Adrenal gland (tissue), 9 donors: ENCODE measurements at regions not wholly inside any gene's neighbourhood (a gene's known extent, or its start where the extent isn't known, plus 50 kb on each side); places are given as distances from the start of the nearest gene placed in this dataset.

ENCODE experiments used
- DNase-seq, 7 donors: peaks; one replicate each; pipeline ENCODE4 v3.0.0-alpha.2; 2019 to 2020
- H3K27ac ChIP-seq, 5 donors: fragments of 200-600 bp; sonication (generic) in 4 of 5; 1 replicate in 3 of 5; 2 replicates in 2 of 5; pipeline versions ENCODE4 v1.5.1 to v1.8.0; 2016 to 2020; ENCODE audit warnings: mild to moderate bottlenecking in 1 of 5
- H3K27me3 ChIP-seq: fragments of 200-600 bp; 2 replicates; pipeline ENCODE4 v1.8.0; 2021
- H3K36me3 ChIP-seq, 2 donors: fragments of 200-600 bp; replicated peaks in 1 of 2; 1 replicate in 1 of 2; 2 replicates in 1 of 2; pipeline versions ENCODE4 v1.5.1 to v1.8.0; 2018 to 2022
- H3K4me1 ChIP-seq, 2 donors: fragments of 200-600 bp; replicated peaks in 1 of 2; 1 replicate in 1 of 2; 2 replicates in 1 of 2; pipeline versions ENCODE4 v1.5.1 to v1.8.0; 2018 to 2021
- H3K4me3 ChIP-seq, 4 donors: fragments of 200-600 bp; sonication (generic) in 3 of 4; one replicate each; pipeline ENCODE4 v1.5.1; 2016 to 2018
- H3K9me3 ChIP-seq, 3 donors: fragments of 200-600 bp; sonication (generic) in 1 of 3; replicated peaks in 1 of 3; 1 replicate in 2 of 3; 2 replicates in 1 of 3; pipeline versions ENCODE4 v1.5.1 to v1.8.0; 2016 to 2021
- POLR2A ChIP-seq, 2 donors: fragments of 450-650 bp; IDR thresholded peaks; one replicate each; pipeline ENCODE4 v1.6.1; 2017; ENCODE audit warnings: antibody characterized with exemption in 2 of 2, mild to moderate bottlenecking in 2 of 2, moderate library complexity in 1 of 2
- WGBS, 4 donors: extraction: QIAGEN DNeasy Blood & Tissue Kit in 2 of 4; methylation state at CpG; one replicate each; pipeline versions ENCODE4 v1.1.5 to v1.1.7; 2013 to 2017; 5-methylcytosine and 5-hydroxymethylcytosine counted together
- intact Hi-C, 2 donors: fragments of 100-400 bp; cut with DNase I; formaldehyde crosslinking; loops; one replicate each; pipeline versions ENCODE4 v1.14.1 to v1.15.0; 2022 to 2023
- TF ChIP-seq, protein P1 (sequence below), 6 experiments: fragments of 450-650 bp in 4 of 6; fragments of 200-600 bp in 2 of 6; sonication (generic) in 1 of 6; IDR thresholded peaks; 1 replicate in 5 of 6; 2 replicates in 1 of 6; pipeline versions ENCODE4 v1.5.1 to v1.8.0; 2016 to 2021; ENCODE audit warnings: antibody characterized with exemption in 6 of 6, mild to moderate bottlenecking in 2 of 6, moderate library complexity in 1 of 6
- donor health status: healthy with polysubstance abuse.
- donor health status: Bipolar disorder and iron deficiency.
- donor health status: DM: yes; HTN: yes; CAD: no.
- donor health status: DM: no; HTN: no; CAD: no.
- donor health status: DM: no; HTN: no; CAD: no.

DNA sequence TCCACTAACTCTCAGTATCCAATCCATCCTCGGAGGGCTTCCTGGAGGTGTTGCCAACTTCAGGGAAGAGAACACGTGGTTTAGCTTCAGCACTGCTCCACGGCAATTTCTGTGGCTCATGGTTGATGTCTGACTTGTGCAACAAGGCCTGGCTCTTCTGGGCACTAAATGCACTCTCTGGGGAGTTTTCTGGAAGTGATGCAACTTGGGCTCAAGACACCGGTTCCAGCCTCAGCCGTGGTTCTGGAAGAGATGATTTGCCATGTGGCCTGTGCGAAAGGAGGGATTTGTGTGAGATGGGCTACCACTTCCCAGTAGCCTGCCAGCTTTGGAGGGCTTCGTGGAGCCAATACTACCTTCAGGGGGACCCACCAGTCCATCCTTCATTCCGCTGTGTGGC is 118.6 kb upstream of the RTL1 start:
- intact Hi-C loops = no loop called here
- Histone ChIP-seq H3K4me1 (peaks cover 0 to 3% of the 10 kb centered on the region in 2 donors), H3K4me3 (no peak overlapping the region), H3K27me3 (no peaks in the 10 kb centered on the region), H3K9me3 (no peaks in the 10 kb centered on the region), H3K36me3 (peaks cover 0 to 47% of the 10 kb centered on the region in 2 donors), H3K27ac (no peak overlapping the region)
- no peak for TF ChIP-seq POLR2A (IDR thresholded peaks at IDR 0.05)
- TF ChIP-seq, protein P1, sequence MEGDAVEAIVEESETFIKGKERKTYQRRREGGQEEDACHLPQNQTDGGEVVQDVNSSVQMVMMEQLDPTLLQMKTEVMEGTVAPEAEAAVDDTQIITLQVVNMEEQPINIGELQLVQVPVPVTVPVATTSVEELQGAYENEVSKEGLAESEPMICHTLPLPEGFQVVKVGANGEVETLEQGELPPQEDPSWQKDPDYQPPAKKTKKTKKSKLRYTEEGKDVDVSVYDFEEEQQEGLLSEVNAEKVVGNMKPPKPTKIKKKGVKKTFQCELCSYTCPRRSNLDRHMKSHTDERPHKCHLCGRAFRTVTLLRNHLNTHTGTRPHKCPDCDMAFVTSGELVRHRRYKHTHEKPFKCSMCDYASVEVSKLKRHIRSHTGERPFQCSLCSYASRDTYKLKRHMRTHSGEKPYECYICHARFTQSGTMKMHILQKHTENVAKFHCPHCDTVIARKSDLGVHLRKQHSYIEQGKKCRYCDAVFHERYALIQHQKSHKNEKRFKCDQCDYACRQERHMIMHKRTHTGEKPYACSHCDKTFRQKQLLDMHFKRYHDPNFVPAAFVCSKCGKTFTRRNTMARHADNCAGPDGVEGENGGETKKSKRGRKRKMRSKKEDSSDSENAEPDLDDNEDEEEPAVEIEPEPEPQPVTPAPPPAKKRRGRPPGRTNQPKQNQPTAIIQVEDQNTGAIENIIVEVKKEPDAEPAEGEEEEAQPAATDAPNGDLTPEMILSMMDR (IDR thresholded peaks at IDR 0.05) = no peak
- peak; percentile 0 to 35 (median 8) for DNase-seq
- 84 to 97% (median 90%) methylated on average over 8 of the region's 8 CpGs for WGBS, 4 donors

DNA sequence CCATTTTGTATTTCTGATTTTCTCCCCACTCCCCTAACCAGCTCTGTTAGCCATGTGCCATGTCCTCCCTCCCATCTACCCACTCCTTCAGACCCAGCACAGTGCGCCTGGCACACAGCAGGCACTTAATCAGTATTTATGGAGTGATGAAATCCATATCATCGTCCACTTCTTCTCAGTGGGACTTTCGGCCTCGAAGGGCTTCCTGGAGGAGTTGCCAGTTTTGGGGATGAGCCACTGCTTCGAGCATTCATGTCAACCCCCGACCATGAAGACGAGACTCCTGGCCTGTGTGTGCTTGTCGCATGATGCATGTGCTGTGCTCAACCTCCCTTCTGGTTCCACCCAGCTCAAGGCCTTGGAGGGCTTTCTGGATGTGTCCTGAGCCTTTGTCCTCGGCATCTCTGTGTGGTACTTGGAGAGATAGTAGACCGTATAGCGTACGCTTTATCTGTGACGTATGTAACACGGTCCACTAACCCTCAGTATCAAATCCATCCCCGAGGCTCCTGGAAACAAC is 119.5 kb upstream of the RTL1 start:
- H3K4me3 ChIP-seq = no peak overlapping the region
- H3K27me3 ChIP-seq = no peaks in the 10 kb centered on the region
- intact Hi-C loops = no loop called here
- DNase-seq = peak in 5 of 7 donors; percentile 0 to 15 (median 3)
- no peak overlapping the region for H3K27ac ChIP-seq
- TF ChIP-seq POLR2A (IDR thresholded peaks at IDR 0.05) = no peak
- TF ChIP-seq, protein P1 (IDR thresholded peaks at IDR 0.05) = no peak
- 82 to 94% (median 89%) methylated on average over 15 of the region's 15 CpGs for WGBS, 4 donors
- H3K36me3 ChIP-seq = peaks cover 0 to 56% of the 10 kb centered on the region in 2 donors
- no peaks in the 10 kb centered on the region for H3K4me1 ChIP-seq
- no peaks in the 10 kb centered on the region for H3K9me3 ChIP-seq

DNA sequence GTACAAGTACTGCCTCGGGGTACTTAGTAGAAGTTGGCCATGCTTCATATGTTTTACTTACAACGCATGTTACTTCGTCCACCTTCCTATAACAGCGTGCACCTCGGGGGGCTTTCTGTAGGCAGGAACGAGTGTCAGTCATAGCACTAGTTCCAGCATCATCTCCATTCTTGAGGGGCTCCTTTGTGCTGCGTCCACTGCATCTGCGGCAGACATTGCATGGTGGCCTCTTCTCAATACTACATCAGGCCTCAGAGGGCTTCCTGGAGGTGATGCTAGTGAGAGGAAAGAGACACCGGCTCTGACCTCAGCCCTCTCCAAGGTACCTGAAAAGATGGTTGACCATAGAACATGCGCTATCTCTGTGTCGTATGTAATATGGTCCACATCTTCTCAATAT is 121.2 kb upstream of the RTL1 start:
- Histone ChIP-seq H3K27ac (no peak overlapping the region), H3K4me1 (no peaks in the 10 kb centered on the region), H3K9me3 (no peaks in the 10 kb centered on the region), H3K4me3 (no peak overlapping the region), H3K36me3 (peaks cover 0 to 69% of the 10 kb centered on the region in 2 donors), H3K27me3 (no peaks in the 10 kb centered on the region)
- no peak for TF ChIP-seq POLR2A (IDR thresholded peaks at IDR 0.05)
- TF ChIP-seq, protein P1 (IDR thresholded peaks at IDR 0.05) = no peak
- 87 to 95% (median 90%) methylated on average over 11 of the region's 11 CpGs for WGBS, 4 donors
- intact Hi-C loops = no loop called here
- DNase-seq = peak in 3 of 7 donors; percentile 2 to 12 (median 8)

DNA sequence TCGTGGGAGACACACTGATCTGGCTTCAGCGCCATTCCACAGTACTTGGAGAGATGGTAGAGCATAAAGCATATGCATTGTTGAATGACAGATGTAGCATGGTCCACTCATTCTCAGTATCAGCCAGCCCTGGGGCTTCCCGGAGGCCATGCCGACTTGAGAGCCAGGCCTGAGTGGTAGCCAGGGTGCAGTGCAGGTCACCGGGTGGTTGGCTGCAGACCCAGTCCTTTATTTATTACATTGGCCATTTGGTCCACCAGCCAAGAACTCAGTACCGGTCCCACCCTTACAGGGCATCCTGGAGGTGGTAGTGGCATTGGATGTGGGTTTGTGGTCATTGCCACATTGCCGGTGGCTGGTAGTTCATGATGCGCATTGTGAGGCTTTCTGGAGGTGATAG is 121.6 kb upstream of the RTL1 start:
- H3K36me3 ChIP-seq = peaks cover 0 to 73% of the 10 kb centered on the region in 2 donors
- no peaks in the 10 kb centered on the region for H3K4me1 ChIP-seq
- TF ChIP-seq, protein P1 (IDR thresholded peaks at IDR 0.05) = no peak
- no peak for TF ChIP-seq POLR2A (IDR thresholded peaks at IDR 0.05)
- no peak overlapping the region for H3K27ac ChIP-seq
- no peaks in the 10 kb centered on the region for H3K9me3 ChIP-seq
- peak in 5 of 7 donors; percentile 4 to 43 (median 9) for DNase-seq
- WGBS, 4 donors = 80 to 93% (median 88%) methylated on average over 3 to 8 of the region's 8 CpGs
- H3K27me3 ChIP-seq = no peaks in the 10 kb centered on the region
- intact Hi-C loops = no loop called here
- no peak overlapping the region for H3K4me3 ChIP-seq
